H1 (cell line): ENCODE measurements at regions not wholly inside any gene's neighbourhood (a gene's known extent, or its start where the extent isn't known, plus 50 kb on each side); places are given as distances from the start of the nearest gene placed in this dataset.

Source experiments
- CTCF ChIA-PET: fragments of 300-600 bp; sonication (Branson Sonifier 250); formaldehyde crosslinking; loops from one replicate; lab custom pipeline; 2021; ENCODE audit not compliant: partially characterized antibody; lab: Charles Lee
- POLR2A ChIA-PET: fragments of 300-600 bp; sonication (Branson Sonifier 250); formaldehyde crosslinking; loops from one replicate; lab custom pipeline; 2021; ENCODE audit warnings: inconsistent platforms; ENCODE audit not compliant: partially characterized antibody; lab: Charles Lee
- DNase-seq, 2 experiments: peaks; one replicate each; pipeline versions ENCODE4 v3.0.0 to v3.0.0-alpha.2; 2010 to 2022; ENCODE audit warnings: low spot score in 2 of 2, low read depth in 1 of 2, mixed read lengths in 1 of 2
- FAIRE-seq: peaks from 2 replicates; lab custom pipeline; 2011; peaks lifted over from hg19 to GRCh38; lab: Jason Lieb, UNC
- H2AFZ ChIP-seq: 2 replicates; pipeline ENCODE4 v1.8.1; 2012; ENCODE audit warnings: low read length, inconsistent platforms
- H2AK5ac ChIP-seq: 2 replicates; pipeline ENCODE4 v1.6.1; 2013; ENCODE audit warnings: low read depth, low read length
- H2BK120ac ChIP-seq: replicated peaks from 2 replicates; pipeline ENCODE3; 2013; ENCODE audit warnings: low read depth, low read length, inconsistent platforms
- H2BK12ac ChIP-seq: 2 replicates; pipeline ENCODE4 v1.6.1; 2013; ENCODE audit warnings: low read depth, low read length
- H2BK15ac ChIP-seq: 2 replicates; pipeline ENCODE4 v1.6.1; 2013; ENCODE audit warnings: low read length
- H2BK20ac ChIP-seq: 2 replicates; pipeline ENCODE4 v1.6.1; 2013; ENCODE audit warnings: low read length
- H2BK5ac ChIP-seq: 2 replicates; pipeline ENCODE4 v1.6.1; 2013; ENCODE audit warnings: low read depth, low read length
- H3K14ac ChIP-seq: 2 replicates; pipeline ENCODE4 v1.6.1; 2013; ENCODE audit warnings: inconsistent platforms; ENCODE audit not compliant: insufficient read length
- H3K18ac ChIP-seq: 2 replicates; pipeline ENCODE4 v1.6.1; 2013; ENCODE audit warnings: low read length; ENCODE audit errors: extremely low read depth
- H3K23ac ChIP-seq: 2 replicates; pipeline ENCODE4 v1.6.1; 2013; ENCODE audit warnings: inconsistent platforms; ENCODE audit not compliant: insufficient read length
- H3K23me2 ChIP-seq: 2 replicates; pipeline ENCODE4 v1.6.1; 2013; ENCODE audit warnings: low read depth, low read length
- H3K27ac ChIP-seq: 2 replicates; pipeline ENCODE4 v1.6.1; 2011; ENCODE audit warnings: low read depth, low read length, inconsistent platforms
- H3K27me3 ChIP-seq, 4 experiments: replicated peaks in 1 of 4; 1 replicate in 1 of 4; 2 replicates in 3 of 4; pipeline versions ENCODE4 v1.6.1 to v1.8.1; 2011 to 2013; ENCODE audit warnings: low read length in 3 of 4, mild to moderate bottlenecking in 3 of 4, inconsistent platforms in 2 of 4, mixed read lengths in 2 of 4, moderate library complexity in 1 of 4; ENCODE audit not compliant: control insufficient read depth in 3 of 4, insufficient read depth in 3 of 4; ENCODE audit errors: extremely low read depth in 1 of 4
- H3K36me3 ChIP-seq, 4 experiments: 2 replicates each; pipeline versions ENCODE4 v1.6.1 to v1.8.1; 2011 to 2013; ENCODE audit warnings: mild to moderate bottlenecking in 4 of 4, low read length in 3 of 4, moderate library complexity in 2 of 4, control low read depth in 1 of 4, inconsistent platforms in 1 of 4; ENCODE audit not compliant: insufficient read depth in 4 of 4, control insufficient read depth in 2 of 4
- H3K4ac ChIP-seq: replicated peaks from 2 replicates; pipeline ENCODE3; 2013; ENCODE audit warnings: low read length, low read depth, mixed read lengths, inconsistent platforms; ENCODE audit not compliant: insufficient read length
- H3K4me1 ChIP-seq, 4 experiments: replicated peaks in 1 of 4; 1 replicate in 1 of 4; 2 replicates in 3 of 4; pipeline versions ENCODE4 v1.6.1 to v1.8.1; 2011 to 2013; ENCODE audit warnings: low read length in 3 of 4, inconsistent platforms in 2 of 4, mixed read lengths in 1 of 4; ENCODE audit not compliant: insufficient read depth in 4 of 4, control insufficient read depth in 3 of 4
- H3K4me2 ChIP-seq, 2 experiments: 2 replicates each; pipeline versions ENCODE4 v1.6.1 to v1.8.1; 2011 to 2013; ENCODE audit warnings: low read depth in 2 of 2, low read length in 2 of 2, control low read depth in 1 of 2, inconsistent platforms in 1 of 2, mild to moderate bottlenecking in 1 of 2; ENCODE audit not compliant: insufficient read depth in 1 of 2
- H3K4me3 ChIP-seq, 4 experiments: fragments of 200-600, 300-600 bp in 1 of 4; sonication (generic), shearing (Covaris generic), sonication (Bioruptor Twin) in 1 of 4; 2 replicates each; pipeline versions ENCODE4 v1.5.1 to v1.8.1; 2011 to 2016; ENCODE audit warnings: low read length in 4 of 4, low read depth in 3 of 4, control low read depth in 2 of 4, inconsistent platforms in 2 of 4, mild to moderate bottlenecking in 2 of 4, mixed read lengths in 1 of 4, moderate library complexity in 1 of 4; ENCODE audit not compliant: insufficient read depth in 2 of 4; ENCODE audit errors: extremely low read depth in 1 of 4
- H3K56ac ChIP-seq: replicated peaks from 2 replicates; pipeline ENCODE3; 2013; ENCODE audit warnings: low read depth, mild to moderate bottlenecking, mixed read lengths, low read length, inconsistent platforms; ENCODE audit not compliant: insufficient read length
- H3K79me1 ChIP-seq: 2 replicates; pipeline ENCODE4 v1.6.1; 2013; ENCODE audit warnings: low read depth, low read length, control low read depth
- H3K79me2 ChIP-seq, 2 experiments: 2 replicates each; pipeline versions ENCODE4 v1.6.1 to v1.8.1; 2012 to 2013; ENCODE audit warnings: low read length in 2 of 2, mild to moderate bottlenecking in 2 of 2, inconsistent platforms in 1 of 2; ENCODE audit not compliant: insufficient read depth in 2 of 2, control insufficient read depth in 1 of 2
- H3K9ac ChIP-seq, 4 experiments: replicated peaks in 1 of 4; 1 replicate in 1 of 4; 2 replicates in 3 of 4; pipeline versions ENCODE4 v1.6.1 to v1.8.1; 2011 to 2013; ENCODE audit warnings: low read depth in 3 of 4, low read length in 3 of 4, control low read depth in 2 of 4, mild to moderate bottlenecking in 2 of 4, moderate library complexity in 2 of 4, inconsistent platforms in 1 of 4; ENCODE audit errors: extremely low read depth in 1 of 4
- H3K9me3 ChIP-seq, 2 experiments: 2 replicates each; pipeline versions ENCODE4 v1.6.1 to v1.8.1; 2012 to 2013; ENCODE audit warnings: mild to moderate bottlenecking in 2 of 2, moderate library complexity in 2 of 2, control low read depth in 1 of 2, inconsistent platforms in 1 of 2, low read depth in 1 of 2, low read length in 1 of 2, mixed read lengths in 1 of 2; ENCODE audit not compliant: insufficient read depth in 2 of 2
- H4K20me1 ChIP-seq, 2 experiments: replicated peaks in 1 of 2; 2 replicates each; pipeline versions ENCODE3 to v1.8.1; 2011 to 2013; ENCODE audit warnings: inconsistent platforms in 2 of 2, low read length in 2 of 2, mild to moderate bottlenecking in 1 of 2; ENCODE audit not compliant: insufficient read depth in 2 of 2, control insufficient read depth in 1 of 2
- H4K5ac ChIP-seq: 2 replicates; pipeline ENCODE4 v1.6.1; 2013; ENCODE audit warnings: low read length, low read depth, mixed read lengths, inconsistent platforms; ENCODE audit not compliant: insufficient read length
- H4K8ac ChIP-seq: 2 replicates; pipeline ENCODE4 v1.8.0; 2013; ENCODE audit warnings: mild to moderate bottlenecking, moderate library complexity, low read length, inconsistent platforms; ENCODE audit not compliant: insufficient read depth; ENCODE audit errors: extremely low read depth
- H4K91ac ChIP-seq: replicated peaks from 2 replicates; pipeline ENCODE3; 2013; ENCODE audit warnings: low read length, mixed read lengths, inconsistent platforms; ENCODE audit not compliant: insufficient read length
- CREB1 ChIP-seq: IDR thresholded peaks from 2 replicates; pipeline ENCODE4 v1.6.1; 2012; ENCODE audit warnings: inconsistent platforms
- CTCF ChIP-seq, 3 experiments: IDR thresholded peaks; 1 replicate in 2 of 3; 2 replicates in 1 of 3; pipeline versions ENCODE4 v1.5.1 to v1.6.1; 2011; ENCODE audit warnings: low read length in 3 of 3, mild to moderate bottlenecking in 3 of 3, inconsistent platforms in 2 of 3, low read depth in 1 of 3, moderate library complexity in 1 of 3; ENCODE audit not compliant: insufficient read depth in 1 of 3; ENCODE audit errors: control extremely low read depth in 1 of 3
- JUN ChIP-seq: IDR thresholded peaks from 2 replicates; pipeline ENCODE4 v1.6.1; 2011; ENCODE audit warnings: low read depth, mild to moderate bottlenecking, improper control_type of control experiment, low read length
- JUND ChIP-seq: IDR thresholded peaks from 2 replicates; pipeline ENCODE4 v1.6.1; 2011; ENCODE audit warnings: mild to moderate bottlenecking, improper control_type of control experiment, low read length
- KDM4A ChIP-seq: IDR thresholded peaks from one replicate; pipeline ENCODE4 v1.7.1; 2012; ENCODE audit warnings: low read depth, mild to moderate bottlenecking, moderate library complexity, low read length, inconsistent platforms; ENCODE audit not compliant: severe bottlenecking
- MAX ChIP-seq: IDR thresholded peaks from 2 replicates; pipeline ENCODE4 v1.6.1; 2012; ENCODE audit warnings: inconsistent platforms
- POLR2A ChIP-seq, 2 experiments: IDR thresholded peaks; 1 replicate in 1 of 2; 2 replicates in 1 of 2; pipeline ENCODE4 v1.6.1; 2011; ENCODE audit warnings: low read depth in 2 of 2, low read length in 2 of 2, mild to moderate bottlenecking in 2 of 2; ENCODE audit errors: control extremely low read depth in 1 of 2
- POU5F1 ChIP-seq: IDR thresholded peaks from 2 replicates; pipeline ENCODE4 v1.6.1; 2011; ENCODE audit warnings: low read depth, mild to moderate bottlenecking, low read length, moderate library complexity
- RXRA ChIP-seq: IDR thresholded peaks from 2 replicates; pipeline ENCODE4 v1.6.1; 2011; ENCODE audit warnings: low read depth, mild to moderate bottlenecking, low read length, moderate library complexity; ENCODE audit not compliant: insufficient read depth
- SIX5 ChIP-seq: IDR thresholded peaks from 2 replicates; pipeline ENCODE4 v1.6.1; 2011; ENCODE audit warnings: mild to moderate bottlenecking, low read depth, low read length
- SP4 ChIP-seq: IDR thresholded peaks from 2 replicates; pipeline ENCODE4 v1.6.1; 2012; ENCODE audit warnings: low read length, inconsistent platforms
- SUZ12 ChIP-seq: fragments of 200-600 bp; sonication (generic); IDR thresholded peaks from 2 replicates; pipeline ENCODE4 v1.6.1; 2012; ENCODE audit warnings: mild to moderate bottlenecking, inconsistent platforms, low read length, moderate library complexity, mixed read lengths
- WGBS, 2 experiments: shearing (Covaris generic) in 1 of 2; methylation state at CpG; one replicate each; pipeline versions ENCODE4 v1.1.6 to v1.1.7; 2013 to 2015; ENCODE audit warnings: low lambda C conversion rate in 2 of 2, mixed read lengths in 2 of 2, inconsistent platforms in 1 of 2, low coverage in 1 of 2, missing lambda C conversion rate in 1 of 2; ENCODE audit not compliant: insufficient replicate concordance in 2 of 2, insufficient coverage in 1 of 2, insufficient read length in 1 of 2; ENCODE audit errors: extremely low coverage in 1 of 2, missing lambda C conversion rate in 1 of 2; 5-methylcytosine and 5-hydroxymethylcytosine counted together

DNA sequence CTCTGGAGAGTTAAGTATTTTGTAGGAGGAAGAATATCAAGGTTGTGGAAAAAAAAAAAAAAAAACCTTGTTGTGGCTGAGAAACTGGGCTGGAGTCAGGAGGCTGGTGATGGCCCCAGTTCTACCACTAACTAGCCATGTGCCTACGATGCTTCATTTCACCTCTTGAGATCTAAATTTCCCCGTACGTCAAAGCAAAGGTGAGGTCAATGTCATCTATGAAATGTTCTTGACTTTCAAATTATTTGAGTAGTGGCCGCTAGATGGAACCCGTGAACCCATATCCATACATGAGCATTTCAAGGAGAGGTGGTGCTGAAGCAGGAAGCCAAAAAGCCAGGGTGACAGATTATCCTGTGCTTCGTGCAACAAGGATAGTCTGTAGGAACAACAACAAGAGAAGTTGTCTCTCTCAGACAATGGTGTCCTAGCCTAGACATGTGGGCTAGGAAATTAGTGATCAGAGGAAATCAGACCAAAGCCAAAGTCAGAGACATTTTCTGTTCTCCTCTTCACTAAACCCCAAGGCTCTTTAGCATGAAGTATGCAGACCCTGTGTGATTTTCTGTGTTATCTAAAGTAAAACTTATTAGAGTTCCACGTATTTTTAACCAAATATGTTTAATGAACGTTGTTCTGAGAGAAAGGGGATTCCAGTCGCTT lies 95.5 kb upstream of the ETV6 start:
- H4K20me1 ChIP-seq, result no peaks in the 10 kb centered on the region
- no peak overlapping the region for H3K4me2 ChIP-seq
- no peak overlapping the region for H2BK120ac ChIP-seq
- no peak overlapping the region for H4K91ac ChIP-seq
- H2AK5ac ChIP-seq, result no peak overlapping the region
- FAIRE-seq (peak; percentile 96), DNase-seq (peak in 1 of 2 experiments; percentile 29)
- no peak overlapping the region for H3K4me3 ChIP-seq
- no peak overlapping the region for H2BK15ac ChIP-seq
- no peak overlapping the region for H3K14ac ChIP-seq
- ChIA-PET CTCF (interaction anchor here (0.7 to 1.9 kb wide), 8 partner anchors 8 to 464 kb away, joined by 3 to 9 read pairs (median 4); no protein-coding TSS in a partner anchor), POLR2A (no interaction called here)
- no peaks in the 10 kb centered on the region for H3K36me3 ChIP-seq
- no peak overlapping the region for H2BK12ac ChIP-seq
- H2BK20ac ChIP-seq, result no peak overlapping the region
- no peaks in the 10 kb centered on the region for H3K4me1 ChIP-seq
- no peak overlapping the region for H4K5ac ChIP-seq
- no peak overlapping the region for H2AFZ ChIP-seq
- H2BK5ac ChIP-seq, result no peak overlapping the region
- H3K79me2 ChIP-seq, result no peaks in the 10 kb centered on the region
- 49% methylated on average over 9 of the region's 9 CpGs; no CpG with 5 or more reads in 1 of the 2 experiments for WGBS, 2 experiments
- H3K23ac ChIP-seq, result no peak overlapping the region
- no peak overlapping the region for H3K27ac ChIP-seq
- no peak overlapping the region for H3K9ac ChIP-seq
- H3K4ac ChIP-seq, result no peak overlapping the region
- no peaks in the 10 kb centered on the region for H3K27me3 ChIP-seq
- H3K18ac ChIP-seq, result no peak overlapping the region
- H3K23me2 ChIP-seq, result no peaks in the 10 kb centered on the region
- no peak overlapping the region for H4K8ac ChIP-seq
- H3K56ac ChIP-seq, result no peak overlapping the region
- H3K9me3 ChIP-seq, result no peaks in the 10 kb centered on the region
- no peaks in the 10 kb centered on the region for H3K79me1 ChIP-seq
- TF ChIP-seq CTCF (IDR thresholded peaks at IDR 0.05; ENCODE audit: control extremely low read depth in 1 of 3, insufficient read depth in 1 of 3, low read depth in 1 of 3, low read length in 3 of 3), result peak in 2 of 3 experiments; percentile 41 to 69; a peak in 2 of 4 replicates
- no peak for TF ChIP-seq RXRA
- no peak for TF ChIP-seq SUZ12
- TF ChIP-seq JUN, result no peak
- TF ChIP-seq MAX, result no peak
- no peak for TF ChIP-seq POLR2A (IDR thresholded peaks at IDR 0.05; ENCODE audit: control extremely low read depth in 1 of 2, low read depth in 2 of 2, low read length in 2 of 2)
- no peak for TF ChIP-seq SP4
- no peak for TF ChIP-seq KDM4A
- TF ChIP-seq JUND, result no peak
- TF ChIP-seq CREB1, result no peak
- no peak for TF ChIP-seq POU5F1
- TF ChIP-seq SIX5, result no peak
